ENCODE measurements at regions not wholly inside any gene's neighbourhood (a gene's known extent, or its start where the extent isn't known, plus 50 kb on each side); places are given as distances from the start of the nearest gene placed in this dataset.

- no peak for TF ChIP-seq EZH2 (IDR thresholded peaks at IDR 0.05; ENCODE audit: insufficient read depth, poor library complexity, severe bottlenecking)
- no peak for TF ChIP-seq EZH2phosphoT487 (IDR thresholded peaks at IDR 0.05; ENCODE audit: insufficient read depth, low read depth)
Observed at GRCh38 chr2:123157016-123157415, 868.1 kb upstream of the CNTNAP5 start.
